HEK293 (cell line): ENCODE measurements at regions not wholly inside any gene's neighbourhood (a gene's known extent, or its start where the extent isn't known, plus 50 kb on each side); places are given as distances from the start of the nearest gene placed in this dataset.

Experiments used
- CTCF ChIA-PET: fragments of 350-600 bp; formaldehyde crosslinking; extraction: SDS; loops from one replicate; lab custom pipeline; 2021; ENCODE audit warnings: antibody characterized with exemption; lab: Yijun Ruan, JAX
- POLR2A ChIA-PET: fragments of 300-600 bp; formaldehyde crosslinking; extraction: SDS; loops from one replicate; lab custom pipeline; 2020; ENCODE audit warnings: antibody characterized with exemption, inconsistent platforms; lab: Yijun Ruan, JAX
- H3K27ac ChIP-seq: fragments of 200-500 bp; sonication (Bioruptor generic); 2 replicates; pipeline ENCODE4 v1.5.1; 2014; ENCODE audit warnings: low read depth, low read length, control low read depth, inconsistent platforms; ENCODE audit errors: extremely low read depth
- H3K36me3 ChIP-seq, 2 experiments: fragments of 200-500 bp in 1 of 2; sonication (Bioruptor generic) in 1 of 2; 1 replicate in 1 of 2; 2 replicates in 1 of 2; pipeline ENCODE4 v1.5.1; 2014 to 2017; ENCODE audit warnings: inconsistent platforms in 2 of 2, low read length in 2 of 2; ENCODE audit not compliant: control insufficient read depth in 2 of 2, insufficient read depth in 1 of 2
- H3K4me1 ChIP-seq: fragments of 200-500 bp; sonication (Bioruptor generic); 2 replicates; pipeline ENCODE4 v1.5.1; 2014; ENCODE audit warnings: mild to moderate bottlenecking, low read length, inconsistent platforms; ENCODE audit not compliant: control insufficient read depth, insufficient read depth
- H3K4me3 ChIP-seq: 2 replicates; pipeline ENCODE4 v1.5.1; 2011; ENCODE audit warnings: low read depth, mild to moderate bottlenecking, control low read depth, low read length, moderate library complexity
- H3K9me3 ChIP-seq: fragments of 200-500 bp; sonication (Bioruptor generic); 2 replicates; pipeline ENCODE4 v1.5.1; 2014; ENCODE audit warnings: low read depth, low read length, inconsistent platforms; ENCODE audit not compliant: control insufficient read depth, insufficient read depth
- CTCF ChIP-seq: fragments of 450-650 bp; formaldehyde crosslinking; IDR thresholded peaks from 2 replicates; pipeline ENCODE4 v1.5.1; 2016; ENCODE audit warnings: missing biosample characterization, missing genetic modification characterization
- EGR2 ChIP-seq: fragments of 450-650 bp; formaldehyde crosslinking; IDR thresholded peaks from 2 replicates; pipeline ENCODE4 v1.5.1; 2016; ENCODE audit warnings: low read depth, missing biosample characterization, missing genetic modification characterization
- GLIS2 ChIP-seq: fragments of 450-650 bp; formaldehyde crosslinking; IDR thresholded peaks from 2 replicates; pipeline ENCODE4 v1.5.1; 2016; ENCODE audit warnings: missing biosample characterization, missing genetic modification characterization
- KLF1 ChIP-seq: fragments of 450-650 bp; formaldehyde crosslinking; IDR thresholded peaks from 2 replicates; pipeline ENCODE4 v1.5.1; 2016; ENCODE audit warnings: missing biosample characterization, missing genetic modification characterization
- PRDM4 ChIP-seq: fragments of 450-650 bp; formaldehyde crosslinking; IDR thresholded peaks from 2 replicates; pipeline ENCODE4 v1.5.1; 2017; ENCODE audit warnings: missing biosample characterization, missing genetic modification characterization
- RBAK ChIP-seq: fragments of 450-650 bp; formaldehyde crosslinking; IDR thresholded peaks from 2 replicates; pipeline ENCODE4 v1.5.1; 2016; ENCODE audit warnings: missing biosample characterization, missing genetic modification characterization
- REPIN1 ChIP-seq: fragments of 450-650 bp; formaldehyde crosslinking; IDR thresholded peaks from 2 replicates; pipeline ENCODE4 v1.5.1; 2017; ENCODE audit warnings: missing biosample characterization, missing genetic modification characterization, low read depth
- SCRT2 ChIP-seq: fragments of 450-650 bp; formaldehyde crosslinking; IDR thresholded peaks from 2 replicates; pipeline ENCODE4 v1.5.1; 2016; ENCODE audit warnings: missing biosample characterization, missing genetic modification characterization
- SP2 ChIP-seq: fragments of 450-650 bp; formaldehyde crosslinking; IDR thresholded peaks from 2 replicates; pipeline ENCODE4 v1.5.1; 2016; ENCODE audit warnings: missing biosample characterization, missing genetic modification characterization
- SP3 ChIP-seq: fragments of 450-650 bp; formaldehyde crosslinking; IDR thresholded peaks from 2 replicates; pipeline ENCODE4 v1.5.1; 2016; ENCODE audit warnings: missing biosample characterization, missing genetic modification characterization
- SP7 ChIP-seq: fragments of 450-650 bp; formaldehyde crosslinking; IDR thresholded peaks from 2 replicates; pipeline ENCODE4 v1.5.1; 2016; ENCODE audit warnings: missing biosample characterization, missing genetic modification characterization
- ZNF157 ChIP-seq: fragments of 450-650 bp; formaldehyde crosslinking; IDR thresholded peaks from 2 replicates; pipeline ENCODE4 v1.5.1; 2016; ENCODE audit warnings: missing biosample characterization, missing genetic modification characterization
- ZNF2 ChIP-seq: fragments of 450-650 bp; formaldehyde crosslinking; IDR thresholded peaks from 2 replicates; pipeline ENCODE4 v1.5.1; 2016; ENCODE audit warnings: missing biosample characterization, missing genetic modification characterization
- ZNF214 ChIP-seq: fragments of 450-650 bp; formaldehyde crosslinking; IDR thresholded peaks from 2 replicates; pipeline ENCODE4 v1.5.1; 2017; ENCODE audit warnings: missing biosample characterization, mild to moderate bottlenecking, missing genetic modification characterization, borderline replicate concordance
- ZNF223 ChIP-seq: fragments of 450-650 bp; formaldehyde crosslinking; IDR thresholded peaks from 2 replicates; pipeline ENCODE4 v1.5.1; 2016; ENCODE audit warnings: missing biosample characterization, missing genetic modification characterization
- ZNF23 ChIP-seq: fragments of 450-650 bp; formaldehyde crosslinking; IDR thresholded peaks from 2 replicates; pipeline ENCODE4 v1.5.1; 2016; ENCODE audit warnings: missing biosample characterization, missing genetic modification characterization, borderline replicate concordance
- ZNF24 ChIP-seq: fragments of 450-650 bp; formaldehyde crosslinking; IDR thresholded peaks from 2 replicates; pipeline ENCODE4 v1.5.1; 2016; ENCODE audit warnings: missing biosample characterization, missing genetic modification characterization
- ZNF274 ChIP-seq, 2 experiments: fragments of 200-500 bp in 1 of 2; fragments of 450-650 bp in 1 of 2; sonication (Bioruptor generic) in 1 of 2; formaldehyde crosslinking in 1 of 2; IDR thresholded peaks; 2 replicates each; pipeline versions ENCODE4 v1.5.1 to v1.6.1; 2014 to 2016; ENCODE audit warnings: borderline replicate concordance in 1 of 2, inconsistent platforms in 1 of 2, low read length in 1 of 2, missing biosample characterization in 1 of 2, missing genetic modification characterization in 1 of 2
- ZNF350 ChIP-seq: fragments of 450-650 bp; formaldehyde crosslinking; IDR thresholded peaks from 2 replicates; pipeline ENCODE4 v1.5.0; 2017; ENCODE audit warnings: missing biosample characterization, mild to moderate bottlenecking, missing genetic modification characterization
- ZNF398 ChIP-seq: fragments of 450-650 bp; formaldehyde crosslinking; IDR thresholded peaks from 2 replicates; pipeline ENCODE4 v1.5.1; 2017; ENCODE audit warnings: missing biosample characterization, missing genetic modification characterization
- ZNF416 ChIP-seq: fragments of 450-650 bp; formaldehyde crosslinking; IDR thresholded peaks from 2 replicates; pipeline ENCODE4 v1.5.1; 2016; ENCODE audit warnings: missing biosample characterization, missing genetic modification characterization
- ZNF473 ChIP-seq: fragments of 450-650 bp; formaldehyde crosslinking; IDR thresholded peaks from 2 replicates; pipeline ENCODE4 v1.5.1; 2017; ENCODE audit warnings: missing biosample characterization, missing genetic modification characterization
- ZNF501 ChIP-seq: fragments of 450-650 bp; formaldehyde crosslinking; IDR thresholded peaks from 2 replicates; pipeline ENCODE4 v1.5.1; 2016; ENCODE audit warnings: missing biosample characterization, missing genetic modification characterization
- ZNF561 ChIP-seq: fragments of 450-650 bp; IDR thresholded peaks from 2 replicates; pipeline ENCODE4 v1.5.1; 2018; ENCODE audit warnings: missing biosample characterization, missing genetic modification characterization, borderline replicate concordance
- ZNF610 ChIP-seq: fragments of 450-650 bp; formaldehyde crosslinking; IDR thresholded peaks from 2 replicates; pipeline ENCODE4 v1.5.1; 2016; ENCODE audit warnings: missing biosample characterization, missing genetic modification characterization, borderline replicate concordance
- ZNF624 ChIP-seq: fragments of 450-650 bp; formaldehyde crosslinking; IDR thresholded peaks from 2 replicates; pipeline ENCODE4 v1.5.1; 2017; ENCODE audit warnings: missing biosample characterization, missing genetic modification characterization
- ZNF626 ChIP-seq: fragments of 450-650 bp; sonication (Bioruptor Pico); formaldehyde crosslinking; IDR thresholded peaks from 2 replicates; pipeline ENCODE4 v1.5.1; 2018; ENCODE audit warnings: missing biosample characterization, missing genetic modification characterization, inconsistent platforms
- ZNF645 ChIP-seq: fragments of 450-650 bp; formaldehyde crosslinking; IDR thresholded peaks from 2 replicates; pipeline ENCODE4; 2016; ENCODE audit warnings: missing biosample characterization, missing genetic modification characterization
- ZNF701 ChIP-seq: fragments of 450-650 bp; formaldehyde crosslinking; IDR thresholded peaks from 2 replicates; pipeline ENCODE4 v1.5.1; 2016; ENCODE audit warnings: missing biosample characterization, missing genetic modification characterization
- ZNF776 ChIP-seq: fragments of 450-650 bp; formaldehyde crosslinking; IDR thresholded peaks from 2 replicates; pipeline ENCODE4 v1.5.0; 2017; ENCODE audit warnings: missing biosample characterization, missing genetic modification characterization, borderline replicate concordance
- ZNF785 ChIP-seq: fragments of 450-650 bp; formaldehyde crosslinking; IDR thresholded peaks from 2 replicates; pipeline ENCODE4 v1.5.1; 2016; ENCODE audit warnings: missing biosample characterization, missing genetic modification characterization

- CTCF ChIA-PET = interaction anchor here (0.6 kb wide), 1 partner anchor 731 kb away, joined by 3 read pairs; no protein-coding TSS in a partner anchor
- Histone ChIP-seq H3K4me1 (no peaks in the 10 kb centered on the region), H3K36me3 (no peaks in the 10 kb centered on the region), H3K27ac (no peak overlapping the region), H3K9me3 (no peaks in the 10 kb centered on the region), H3K4me3 (no peak overlapping the region)
- TF ChIP-seq ZNF473 (tag by site-specific recombination) = no peak
- TF ChIP-seq ZNF24 = no peak
- no peak for TF ChIP-seq ZNF626 (tag by site-specific recombination)
- no peak for TF ChIP-seq ZNF645
- TF ChIP-seq ZNF350 (tag by site-specific recombination) = no peak
- no peak for TF ChIP-seq SP3 (tag by site-specific recombination)
- no peak for TF ChIP-seq ZNF398 (tag by site-specific recombination)
- no peak for TF ChIP-seq SCRT2 (tag by site-specific recombination)
- TF ChIP-seq RBAK (tag by site-specific recombination) = no peak
- no peak for TF ChIP-seq ZNF561 (tag by site-specific recombination)
- TF ChIP-seq CTCF = no peak
- TF ChIP-seq SP2 (tag by site-specific recombination) = no peak
- no peak for TF ChIP-seq ZNF23 (tag by site-specific recombination)
- no peak for TF ChIP-seq ZNF785 (tag by site-specific recombination)
- TF ChIP-seq ZNF624 (tag by site-specific recombination) = no peak
- no peak for TF ChIP-seq ZNF2 (tag by site-specific recombination)
- POLR2A ChIA-PET = no interaction called here
Observed at GRCh38 chr7:46230990-46231305, 309.9 kb upstream of the IGFBP3 start.

- H3K9me3 ChIP-seq = no peaks in the 10 kb centered on the region
- no peaks in the 10 kb centered on the region for H3K36me3 ChIP-seq
- H3K27ac ChIP-seq = no peak overlapping the region
- POLR2A ChIA-PET = no interaction called here
- H3K4me1 ChIP-seq = no peaks in the 10 kb centered on the region
- CTCF ChIA-PET = no interaction called here
- no peak overlapping the region for H3K4me3 ChIP-seq
- TF ChIP-seq ZNF223 (no peak), ZNF701 (no peak), ZNF610 (tag by site-specific recombination) (no peak), EGR2 (tag by site-specific recombination) (no peak), PRDM4 (tag by site-specific recombination) (no peak), SP7 (tag by site-specific recombination) (no peak), ZNF157 (tag by site-specific recombination) (no peak), ZNF561 (tag by site-specific recombination) (no peak), ZNF274 (IDR thresholded peaks at IDR 0.05; ENCODE audit: low read length) (no peak), ZNF274 (tag by site-specific recombination; IDR thresholded peaks at IDR 0.05; ENCODE audit: borderline replicate concordance) (no peak), ZNF776 (tag by site-specific recombination) (no peak), GLIS2 (tag by site-specific recombination) (no peak), ZNF501 (tag by site-specific recombination) (no peak), ZNF416 (no peak), KLF1 (tag by site-specific recombination) (no peak), REPIN1 (tag by site-specific recombination) (no peak), ZNF214 (no peak)
Observed at GRCh38 chr7:46230298-46230989, 309.4 kb upstream of the IGFBP3 start.
